ENCODE measurements at regions not wholly inside any gene's neighbourhood (a gene's known extent, or its start where the extent isn't known, plus 50 kb on each side); places are given as distances from the start of the nearest gene placed in this dataset.

- no peak for TF ChIP-seq FOXP2 (optimal IDR thresholded peaks at IDR 0.05; ENCODE audit: borderline replicate concordance, extremely low read depth, extremely low read length, insufficient read depth)
- no peak for TF ChIP-seq TAF1 (IDR thresholded peaks at IDR 0.05; ENCODE audit: borderline replicate concordance, insufficient read depth, low read length)
- no peak for TF ChIP-seq SIN3A (IDR thresholded peaks at IDR 0.05; ENCODE audit: borderline replicate concordance, insufficient read depth, low read length)
- no peak for TF ChIP-seq REST (IDR thresholded peaks at IDR 0.05; ENCODE audit: insufficient read depth in 1 of 2, low read depth in 2 of 2, low read length in 2 of 2)
- no peak for TF ChIP-seq POLR2AphosphoS5 (IDR thresholded peaks at IDR 0.05; ENCODE audit: low read depth, low read length)
Measured at GRCh38 chrX:122269243-122269781, 914.8 kb upstream of the GRIA3 start.

GRCh38 chrX:122270809-122271494 lies 913.1 kb upstream of the GRIA3 start:
- TF ChIP-seq REST (IDR thresholded peaks at IDR 0.05; ENCODE audit: insufficient read depth in 1 of 2, low read depth in 2 of 2, low read length in 2 of 2) (no peak), SIN3A (IDR thresholded peaks at IDR 0.05; ENCODE audit: borderline replicate concordance, insufficient read depth, low read length) (no peak), TAF1 (IDR thresholded peaks at IDR 0.05; ENCODE audit: borderline replicate concordance, insufficient read depth, low read length) (no peak), POLR2AphosphoS5 (IDR thresholded peaks at IDR 0.05; ENCODE audit: low read depth, low read length) (no peak), FOXP2 (optimal IDR thresholded peaks at IDR 0.05; ENCODE audit: borderline replicate concordance, extremely low read depth, extremely low read length, insufficient read depth) (no peak)

GRCh38 chrX:122272011-122272410 lies 912.1 kb upstream of the GRIA3 start:
- TF ChIP-seq SIN3A (IDR thresholded peaks at IDR 0.05; ENCODE audit: borderline replicate concordance, insufficient read depth, low read length) (no peak), POLR2AphosphoS5 (IDR thresholded peaks at IDR 0.05; ENCODE audit: low read depth, low read length) (no peak), REST (IDR thresholded peaks at IDR 0.05; ENCODE audit: insufficient read depth in 1 of 2, low read depth in 2 of 2, low read length in 2 of 2) (no peak)

- TF ChIP-seq FOXP2 (optimal IDR thresholded peaks at IDR 0.05; ENCODE audit: borderline replicate concordance, extremely low read depth, extremely low read length, insufficient read depth) (no peak), TAF1 (IDR thresholded peaks at IDR 0.05; ENCODE audit: borderline replicate concordance, insufficient read depth, low read length) (no peak), POLR2AphosphoS5 (IDR thresholded peaks at IDR 0.05; ENCODE audit: low read depth, low read length) (no peak), SIN3A (IDR thresholded peaks at IDR 0.05; ENCODE audit: borderline replicate concordance, insufficient read depth, low read length) (no peak), REST (IDR thresholded peaks at IDR 0.05; ENCODE audit: insufficient read depth in 1 of 2, low read depth in 2 of 2, low read length in 2 of 2) (no peak)
Measured at GRCh38 chrX:122279746-122280145, 904.3 kb upstream of the GRIA3 start.

Measured in PFSK-1 (cell line).